22Rv1 (cell line): ENCODE measurements at regions not wholly inside any gene's neighbourhood (a gene's known extent, or its start where the extent isn't known, plus 50 kb on each side); places are given as distances from the start of the nearest gene placed in this dataset.

Source experiments
- H3K27ac ChIP-seq: fragments of 450-650 bp; 2 replicates; pipeline ENCODE4 v1.5.1; 2017
- CTCF ChIP-seq: fragments of 450-650 bp; IDR thresholded peaks from 2 replicates; pipeline ENCODE4 v1.5.1; 2017; ENCODE audit warnings: mild to moderate bottlenecking
- ZFX ChIP-seq: fragments of 450-650 bp; IDR thresholded peaks from 2 replicates; pipeline ENCODE4 v1.6.1; 2017; ENCODE audit warnings: antibody characterized with exemption, borderline replicate concordance

- H3K27ac ChIP-seq, result no peak overlapping the region
- TF ChIP-seq ZFX (no peak), CTCF (no peak)
These were observed 313.5 kb downstream of the TCERG1L start for GRCh38 chr10:130998046-130998435.

- TF ChIP-seq ZFX, result no peak
- no peak for TF ChIP-seq CTCF
- no peak overlapping the region for H3K27ac ChIP-seq
These were observed 312.9 kb downstream of the TCERG1L start for GRCh38 chr10:130998642-130999041.

GRCh38 chr10:130999376-131000202, 311.9 kb downstream of the TCERG1L start:
- H3K27ac ChIP-seq, result no peak overlapping the region
- TF ChIP-seq CTCF (no peak), ZFX (no peak)

- no peak for TF ChIP-seq ZFX
- TF ChIP-seq CTCF, result no peak
- H3K27ac ChIP-seq, result no peak overlapping the region
These were observed 311.3 kb downstream of the TCERG1L start for GRCh38 chr10:131000244-131000643.

GRCh38 chr10:131000743-131001142, 310.8 kb downstream of the TCERG1L start:
- no peak for TF ChIP-seq ZFX
- no peak for TF ChIP-seq CTCF
- no peak overlapping the region for H3K27ac ChIP-seq

- TF ChIP-seq ZFX, result no peak
- no peak for TF ChIP-seq CTCF
These were observed 310.1 kb downstream of the TCERG1L start for GRCh38 chr10:131001438-131001837.

GRCh38 chr10:131002031-131002861, 309.3 kb downstream of the TCERG1L start:
- H3K27ac ChIP-seq, result no peak overlapping the region
- no peak for TF ChIP-seq ZFX
- TF ChIP-seq CTCF, result no peak

More at GRCh38 chr10:131001438-131001837, 310.1 kb downstream of the TCERG1L start:
- no peak overlapping the region for H3K27ac ChIP-seq
